HPDE6-E6E7 (cell line): ENCODE measurements at regions not wholly inside any gene's neighbourhood (a gene's known extent, or its start where the extent isn't known, plus 50 kb on each side); places are given as distances from the start of the nearest gene placed in this dataset.

ENCODE experiments used
- DNase-seq: peaks from one replicate; pipeline ENCODE4 v3.0.0; 2011; ENCODE audit warnings: missing footprints; ENCODE audit errors: extremely low spot score

DNA sequence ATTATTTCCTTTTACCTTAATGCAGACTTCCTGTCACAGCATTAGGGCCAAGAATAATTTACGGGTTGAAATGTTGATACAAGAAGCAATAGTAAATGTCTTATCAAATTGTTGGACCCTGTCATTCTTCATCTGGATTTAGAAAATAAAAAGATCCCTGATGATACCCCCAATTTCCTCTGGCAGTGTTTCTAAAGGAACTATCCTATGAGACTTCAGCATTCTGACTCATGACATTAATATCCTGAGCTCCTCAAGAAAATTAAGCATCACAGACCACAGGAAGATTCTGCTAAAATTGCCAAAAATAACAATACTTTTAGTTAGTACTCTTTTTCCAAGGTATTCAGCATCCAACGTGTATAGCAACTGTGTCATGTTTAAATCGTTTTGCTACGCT, 490.5 kb upstream of the ANKRD30A start:
- DNase-seq: no peak

GRCh38 chr10:36630267-36630666, 495.1 kb upstream of the ANKRD30A start:
- no peak for DNase-seq

DNA sequence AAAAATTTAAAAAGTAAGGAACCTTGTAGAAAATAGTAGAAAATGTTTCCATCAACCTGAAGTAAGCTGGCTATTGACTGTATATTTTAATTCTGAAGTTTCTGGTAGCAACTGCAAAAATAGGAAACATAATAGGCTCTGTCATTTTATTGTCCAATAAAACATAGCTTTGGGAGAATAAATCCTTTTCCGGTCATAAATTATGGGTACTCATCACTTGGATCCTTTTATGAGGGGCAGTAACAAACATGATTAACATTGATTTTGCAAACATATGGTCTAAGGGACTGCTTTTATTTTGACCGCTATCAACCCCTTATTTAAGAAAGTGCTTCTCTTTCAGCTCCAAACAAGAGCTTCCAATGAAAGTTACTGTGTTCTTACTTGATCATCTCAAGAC, 495.9 kb upstream of the ANKRD30A start:
- no peak for DNase-seq

GRCh38 chr10:36624551-36625100, 500.8 kb upstream of the ANKRD30A start:
- DNase-seq: no peak

DNA sequence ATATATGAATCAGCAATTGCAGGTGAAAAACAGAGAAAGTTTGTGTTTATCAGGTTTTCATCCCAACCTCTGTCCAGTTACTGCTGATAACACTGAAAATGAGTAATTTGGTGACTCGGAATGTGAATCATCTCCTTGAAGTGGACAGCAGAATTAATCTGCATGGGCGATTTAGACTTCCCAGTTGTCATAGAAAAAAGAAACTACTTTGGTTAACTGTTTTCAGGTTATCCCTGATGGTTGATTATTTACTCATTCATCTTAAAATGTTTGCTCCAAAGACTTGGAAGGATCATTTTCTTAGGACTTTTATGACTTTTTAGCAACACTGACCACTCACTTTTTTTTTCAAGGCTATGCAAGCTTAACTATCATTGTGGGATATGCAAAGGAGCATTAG, 504.1 kb upstream of the ANKRD30A start:
- DNase-seq: no peak

GRCh38 chr10:36612436-36612835, 513.0 kb upstream of the ANKRD30A start:
- DNase-seq: no peak

DNA sequence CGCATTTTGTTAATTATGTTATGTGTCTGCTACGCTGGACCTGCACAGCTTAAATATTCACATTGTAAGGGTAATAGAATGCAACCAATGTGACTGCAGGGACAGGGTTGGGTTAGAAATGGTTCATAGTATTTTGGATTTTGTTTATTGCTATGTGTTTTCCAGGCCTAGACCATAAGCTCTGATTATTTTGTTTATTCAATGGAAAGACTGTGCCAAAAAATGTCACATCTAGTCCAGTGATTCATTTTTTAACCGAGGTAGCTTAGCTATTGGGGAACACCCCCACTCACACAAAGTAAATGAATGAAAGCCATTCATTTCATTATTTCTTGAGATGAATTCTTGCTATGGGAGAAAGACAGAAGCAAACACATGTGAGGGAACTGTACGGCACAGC, 516.5 kb upstream of the ANKRD30A start:
- no peak for DNase-seq

GRCh38 chr10:36608251-36608650, 517.1 kb upstream of the ANKRD30A start:
- DNase-seq: no peak

GRCh38 chr10:36606234-36606839, 519.1 kb upstream of the ANKRD30A start:
- peak; percentile 1 for DNase-seq

- no peak for DNase-seq
These were observed 521.1 kb upstream of the ANKRD30A start for GRCh38 chr10:36604316-36604715.

- no peak for DNase-seq
These were observed 521.7 kb upstream of the ANKRD30A start for GRCh38 chr10:36603688-36604087.

- DNase-seq: peak; percentile 1
These were observed 523.0 kb upstream of the ANKRD30A start for GRCh38 chr10:36602374-36602773.

GRCh38 chr10:36597756-36598320, 527.6 kb upstream of the ANKRD30A start:
- DNase-seq: no peak

GRCh38 chr10:36592964-36593363, 532.4 kb upstream of the ANKRD30A start:
- DNase-seq: no peak

DNA sequence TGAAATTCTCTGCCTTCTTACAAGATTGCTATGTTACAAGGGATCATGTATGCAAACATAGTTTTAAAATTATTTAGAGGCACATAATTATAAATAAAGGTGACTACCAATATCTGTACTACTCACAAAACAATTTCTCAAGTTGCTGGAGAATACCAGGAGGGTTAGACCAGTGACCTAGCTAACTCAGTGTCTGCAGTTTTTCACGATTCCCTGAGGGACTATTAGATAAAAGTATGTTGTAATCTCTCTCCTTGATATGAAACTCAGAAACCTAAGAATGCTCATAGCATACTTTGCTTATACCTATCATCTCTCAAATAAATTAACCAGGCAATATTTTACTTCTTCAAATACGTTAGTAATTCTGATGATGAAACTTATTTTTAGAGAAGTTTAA, 534.0 kb upstream of the ANKRD30A start:
- DNase-seq: no peak

DNA sequence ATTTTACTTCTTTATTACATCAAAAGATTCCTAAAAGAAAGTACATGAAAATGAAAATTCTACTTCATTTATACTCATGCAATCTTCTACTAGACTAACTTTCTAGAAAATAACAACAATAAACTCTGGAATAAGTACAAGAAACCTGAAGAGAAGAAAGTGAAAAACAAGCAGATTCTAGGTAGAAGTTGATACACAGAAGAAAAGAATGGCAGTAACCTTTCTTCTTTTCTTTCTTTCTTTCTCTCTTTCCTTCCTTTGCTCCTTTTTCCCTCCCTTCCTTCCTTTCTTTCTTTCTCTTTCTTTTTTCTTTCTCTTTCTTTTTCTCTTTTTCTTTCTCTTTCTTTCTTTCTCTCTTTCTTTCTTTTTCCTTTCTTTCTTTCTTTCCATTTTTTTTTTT, 541.7 kb upstream of the ANKRD30A start:
- no peak for DNase-seq

DNA sequence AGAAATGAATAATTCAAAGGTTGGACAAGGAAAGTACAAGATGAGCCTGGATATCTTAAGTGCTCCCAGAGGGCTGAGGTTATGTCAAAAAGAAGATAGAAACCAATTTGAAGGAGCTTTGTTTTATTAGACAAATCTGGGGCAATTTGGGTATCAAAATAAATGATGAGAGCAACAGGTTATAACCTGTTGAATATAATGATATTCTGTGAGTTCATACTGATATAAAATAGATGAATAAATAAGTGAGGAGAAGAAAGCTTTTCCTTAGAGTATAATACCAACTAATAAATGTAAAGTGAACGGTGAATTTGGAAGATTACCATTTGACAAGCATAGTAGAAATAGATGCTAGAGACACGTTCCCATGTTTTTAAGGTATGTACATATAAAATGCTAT, 544.2 kb upstream of the ANKRD30A start:
- DNase-seq: no peak

- DNase-seq: no peak
These were observed 547.1 kb upstream of the ANKRD30A start for GRCh38 chr10:36578306-36578705.

GRCh38 chr10:36577126-36577525, 548.3 kb upstream of the ANKRD30A start:
- no peak for DNase-seq

GRCh38 chr10:36574207-36574606, 551.2 kb upstream of the ANKRD30A start:
- no peak for DNase-seq

DNA sequence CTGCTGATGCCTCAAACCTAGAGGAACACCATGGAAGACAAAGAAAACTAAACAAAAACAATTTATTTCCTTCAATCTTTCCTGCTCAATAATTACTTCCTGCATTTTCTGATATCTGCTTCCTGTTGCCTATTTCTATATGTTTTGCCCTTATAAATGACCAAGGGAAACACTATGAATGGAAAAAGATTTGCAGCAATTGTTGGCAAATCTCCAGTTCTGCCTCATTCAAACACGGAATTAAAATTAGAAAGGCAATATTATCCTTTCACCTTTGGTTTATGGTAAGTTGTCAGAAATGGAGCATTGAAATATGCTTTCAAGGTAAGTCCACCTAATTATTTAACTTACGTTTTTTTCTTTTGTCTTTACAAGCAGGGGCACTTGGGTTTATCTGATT, 552.2 kb upstream of the ANKRD30A start:
- no peak for DNase-seq

- no peak for DNase-seq
These were observed 561.0 kb upstream of the ANKRD30A start for GRCh38 chr10:36564433-36564832.
